Neural progenitor cell (in vitro differentiated cells): ENCODE measurements at regions not wholly inside any gene's neighbourhood (a gene's known extent, or its start where the extent isn't known, plus 50 kb on each side); places are given as distances from the start of the nearest gene placed in this dataset.

Source experiments
- CTCF ChIP-seq: fragments of 200-600 bp; sonication (generic); IDR thresholded peaks from 2 replicates; pipeline ENCODE4 v1.5.1; 2017; ENCODE audit warnings: antibody characterized with exemption, mild to moderate bottlenecking
- EZH2 ChIP-seq: fragments of 200-600 bp; sonication (generic); IDR thresholded peaks from 2 replicates; pipeline ENCODE4 v1.6.1; 2017; ENCODE audit warnings: antibody characterized with exemption, mild to moderate bottlenecking, moderate library complexity
- EZH2phosphoT487 ChIP-seq: fragments of 200-600 bp; sonication (generic); IDR thresholded peaks from 2 replicates; pipeline ENCODE4 v1.6.1; 2017; ENCODE audit warnings: antibody characterized with exemption

GRCh38 chr1:185440877-185441276, 123.8 kb upstream of the IVNS1ABP start:
- TF ChIP-seq CTCF (no peak), EZH2 (no peak), EZH2phosphoT487 (no peak)
